Adrenal gland (tissue), 5 donors: ENCODE measurements at regions not wholly inside any gene's neighbourhood (a gene's known extent, or its start where the extent isn't known, plus 50 kb on each side); places are given as distances from the start of the nearest gene placed in this dataset.

ENCODE experiments used
- CTCF ChIP-seq, 6 experiments: fragments of 450-650 bp in 4 of 6; fragments of 200-600 bp in 2 of 6; sonication (generic) in 1 of 6; IDR thresholded peaks; 1 replicate in 5 of 6; 2 replicates in 1 of 6; pipeline versions ENCODE4 v1.5.1 to v1.8.0; 2016 to 2021; ENCODE audit warnings: antibody characterized with exemption in 6 of 6, mild to moderate bottlenecking in 2 of 6, moderate library complexity in 1 of 6
- POLR2A ChIP-seq, 2 donors: fragments of 450-650 bp; IDR thresholded peaks; one replicate each; pipeline ENCODE4 v1.6.1; 2017; ENCODE audit warnings: antibody characterized with exemption in 2 of 2, mild to moderate bottlenecking in 2 of 2, moderate library complexity in 1 of 2
- donor health status: DM: no; HTN: no; CAD: no.

- TF ChIP-seq CTCF (IDR thresholded peaks at IDR 0.05) (peak; percentile 66 to 93 (median 76)), POLR2A (IDR thresholded peaks at IDR 0.05) (no peak)
Observed at GRCh38 chr1:157369808-157370521, 182.3 kb downstream of the FCRL5 start.
